Astrocyte (in vitro differentiated cells and primary cell): ENCODE measurements at regions not wholly inside any gene's neighbourhood (a gene's known extent, or its start where the extent isn't known, plus 50 kb on each side); places are given as distances from the start of the nearest gene placed in this dataset.

Experiments used
- DNase-seq: peaks from one replicate; pipeline ENCODE4 v3.0.0-alpha.2; 2010; ENCODE audit warnings: low read depth
- FAIRE-seq: peaks from 2 replicates; lab custom pipeline; 2011; peaks lifted over from hg19 to GRCh38; lab: Jason Lieb, UNC
- H2AFZ ChIP-seq: 2 replicates; pipeline ENCODE4 v1.6.0; 2012; ENCODE audit warnings: low read depth, low read length, inconsistent platforms
- H3K27ac ChIP-seq: 2 replicates; pipeline ENCODE4 v1.5.1; 2011; ENCODE audit warnings: low read depth, low read length, inconsistent platforms
- H3K27me3 ChIP-seq: 2 replicates; pipeline ENCODE4 v1.6.0; 2011; ENCODE audit warnings: low read length, inconsistent platforms; ENCODE audit not compliant: insufficient read depth
- H3K36me3 ChIP-seq: 2 replicates; pipeline ENCODE4 v1.5.1; 2011; ENCODE audit warnings: low read length, inconsistent platforms; ENCODE audit not compliant: insufficient read depth
- H3K4me1 ChIP-seq: 2 replicates; pipeline ENCODE4 v1.5.1; 2011; ENCODE audit warnings: low read length, inconsistent platforms; ENCODE audit not compliant: insufficient read depth
- H3K4me2 ChIP-seq: 2 replicates; pipeline ENCODE4 v1.6.0; 2012; ENCODE audit warnings: low read length, inconsistent platforms
- H3K4me3 ChIP-seq: 2 replicates; pipeline ENCODE4 v1.5.1; 2011; ENCODE audit warnings: low read depth, mild to moderate bottlenecking, low read length, inconsistent platforms; ENCODE audit not compliant: insufficient read depth
- H3K79me2 ChIP-seq: 2 replicates; pipeline ENCODE4 v1.6.0; 2012; ENCODE audit warnings: mild to moderate bottlenecking, low read length, inconsistent platforms; ENCODE audit not compliant: insufficient read depth
- H3K9ac ChIP-seq: 2 replicates; pipeline ENCODE4 v1.6.0; 2012; ENCODE audit warnings: mild to moderate bottlenecking, low read length, inconsistent platforms
- H3K9me3 ChIP-seq: 2 replicates; pipeline ENCODE4 v1.5.1; 2012; ENCODE audit warnings: low read depth, mild to moderate bottlenecking, low read length, inconsistent platforms; ENCODE audit not compliant: insufficient read depth
- H4K20me1 ChIP-seq: 2 replicates; pipeline ENCODE4 v1.6.0; 2012; ENCODE audit warnings: low read length, inconsistent platforms; ENCODE audit not compliant: insufficient read depth
- H3K27ac Mint-ChIP-seq: one replicate; pipeline ENCODE4 v1.8.0; 2021; ENCODE audit warnings: mild to moderate bottlenecking, mixed read lengths; ENCODE audit not compliant: unreplicated experiment
- H3K27me3 Mint-ChIP-seq: one replicate; pipeline ENCODE4 v1.8.0; 2021; ENCODE audit warnings: low read depth, mixed read lengths; ENCODE audit not compliant: unreplicated experiment
- H3K36me3 Mint-ChIP-seq: one replicate; pipeline ENCODE4 v1.8.0; 2021; ENCODE audit warnings: low read depth, mixed read lengths; ENCODE audit not compliant: unreplicated experiment
- H3K4me1 Mint-ChIP-seq: one replicate; pipeline ENCODE4 v1.8.0; 2021; ENCODE audit warnings: low read depth, mixed read lengths; ENCODE audit not compliant: unreplicated experiment
- H3K4me3 Mint-ChIP-seq: one replicate; pipeline ENCODE4 v1.8.0; 2021; ENCODE audit warnings: mild to moderate bottlenecking, moderate library complexity, mixed read lengths; ENCODE audit not compliant: unreplicated experiment
- H3K9me3 Mint-ChIP-seq: one replicate; pipeline ENCODE4 v1.8.0; 2021; ENCODE audit warnings: mild to moderate bottlenecking, mixed read lengths; ENCODE audit not compliant: unreplicated experiment
- EZH2 ChIP-seq: IDR thresholded peaks from 2 replicates; pipeline ENCODE4 v1.6.1; 2012; ENCODE audit warnings: mild to moderate bottlenecking, low read length, inconsistent platforms; ENCODE audit not compliant: insufficient read depth
- TF ChIP-seq, protein P1 (sequence below): IDR thresholded peaks from 2 replicates; pipeline ENCODE4 v1.5.1; 2011; ENCODE audit warnings: low read depth, mild to moderate bottlenecking, inconsistent platforms, low read length, moderate library complexity; ENCODE audit not compliant: insufficient read depth

DNA sequence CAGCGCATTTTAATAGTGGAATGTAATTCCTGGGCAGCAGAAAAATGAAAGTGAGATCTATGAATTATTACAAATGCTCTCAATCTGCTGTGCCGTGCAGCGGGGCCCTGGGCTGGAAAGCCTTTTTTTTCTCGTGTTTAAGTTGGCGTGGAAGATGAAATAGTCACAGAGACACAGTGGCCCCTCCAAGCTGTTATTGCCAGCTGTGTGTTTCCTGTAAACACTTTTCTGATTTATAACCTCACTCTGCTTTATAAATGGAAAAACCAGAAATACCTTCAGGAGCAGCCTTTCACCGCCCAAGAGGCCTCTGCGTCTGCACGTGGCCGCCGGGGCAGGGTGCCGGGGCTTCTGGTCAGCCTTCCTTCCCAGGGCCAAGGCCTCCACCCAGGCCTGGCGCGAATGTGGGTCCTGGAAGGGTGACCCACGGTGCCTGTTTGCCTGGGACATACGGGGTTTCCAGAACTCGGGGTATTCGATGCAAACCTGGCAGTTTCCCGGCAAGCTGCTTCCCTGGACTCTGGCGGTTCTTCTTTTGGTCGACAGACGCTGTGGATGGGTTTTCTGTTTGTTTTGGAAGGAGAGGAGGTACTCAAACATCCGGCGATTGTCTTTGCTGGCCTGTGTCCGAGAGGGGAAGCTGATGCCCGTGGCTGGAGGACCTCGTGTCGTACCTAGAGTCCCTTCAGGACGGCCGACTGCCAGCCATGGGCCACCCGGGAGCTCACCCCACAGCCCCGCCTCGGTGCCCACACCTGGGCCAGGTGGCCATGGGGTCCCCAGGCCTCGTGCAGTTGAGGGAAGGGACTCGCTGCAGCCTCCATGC, 256.7 kb downstream of the PARP8 start:
- H3K9ac ChIP-seq, result no peak overlapping the region
- H3K36me3 ChIP-seq, result no peaks in the 10 kb centered on the region
- Mint-ChIP-seq H3K27ac (no peak overlapping the region), H3K4me3 (no peak overlapping the region), H3K36me3 (no peaks in the 10 kb centered on the region), H3K4me1 (no peaks in the 10 kb centered on the region), H3K9me3 (no peaks in the 10 kb centered on the region), H3K27me3 (no peaks in the 10 kb centered on the region)
- no peaks in the 10 kb centered on the region for H3K79me2 ChIP-seq
- H3K9me3 ChIP-seq, result no peaks in the 10 kb centered on the region
- DNase-seq, result no peak
- no peak overlapping the region for H3K27ac ChIP-seq
- no peak overlapping the region for H3K4me2 ChIP-seq
- H2AFZ ChIP-seq, result no peak overlapping the region
- no peak for TF ChIP-seq EZH2
- TF ChIP-seq, protein P1, sequence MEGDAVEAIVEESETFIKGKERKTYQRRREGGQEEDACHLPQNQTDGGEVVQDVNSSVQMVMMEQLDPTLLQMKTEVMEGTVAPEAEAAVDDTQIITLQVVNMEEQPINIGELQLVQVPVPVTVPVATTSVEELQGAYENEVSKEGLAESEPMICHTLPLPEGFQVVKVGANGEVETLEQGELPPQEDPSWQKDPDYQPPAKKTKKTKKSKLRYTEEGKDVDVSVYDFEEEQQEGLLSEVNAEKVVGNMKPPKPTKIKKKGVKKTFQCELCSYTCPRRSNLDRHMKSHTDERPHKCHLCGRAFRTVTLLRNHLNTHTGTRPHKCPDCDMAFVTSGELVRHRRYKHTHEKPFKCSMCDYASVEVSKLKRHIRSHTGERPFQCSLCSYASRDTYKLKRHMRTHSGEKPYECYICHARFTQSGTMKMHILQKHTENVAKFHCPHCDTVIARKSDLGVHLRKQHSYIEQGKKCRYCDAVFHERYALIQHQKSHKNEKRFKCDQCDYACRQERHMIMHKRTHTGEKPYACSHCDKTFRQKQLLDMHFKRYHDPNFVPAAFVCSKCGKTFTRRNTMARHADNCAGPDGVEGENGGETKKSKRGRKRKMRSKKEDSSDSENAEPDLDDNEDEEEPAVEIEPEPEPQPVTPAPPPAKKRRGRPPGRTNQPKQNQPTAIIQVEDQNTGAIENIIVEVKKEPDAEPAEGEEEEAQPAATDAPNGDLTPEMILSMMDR, result no peak
- no peaks in the 10 kb centered on the region for H3K27me3 ChIP-seq
- FAIRE-seq, result no peak
- no peaks in the 10 kb centered on the region for H4K20me1 ChIP-seq
- H3K4me3 ChIP-seq, result no peak overlapping the region
- H3K4me1 ChIP-seq, result no peaks in the 10 kb centered on the region

DNA sequence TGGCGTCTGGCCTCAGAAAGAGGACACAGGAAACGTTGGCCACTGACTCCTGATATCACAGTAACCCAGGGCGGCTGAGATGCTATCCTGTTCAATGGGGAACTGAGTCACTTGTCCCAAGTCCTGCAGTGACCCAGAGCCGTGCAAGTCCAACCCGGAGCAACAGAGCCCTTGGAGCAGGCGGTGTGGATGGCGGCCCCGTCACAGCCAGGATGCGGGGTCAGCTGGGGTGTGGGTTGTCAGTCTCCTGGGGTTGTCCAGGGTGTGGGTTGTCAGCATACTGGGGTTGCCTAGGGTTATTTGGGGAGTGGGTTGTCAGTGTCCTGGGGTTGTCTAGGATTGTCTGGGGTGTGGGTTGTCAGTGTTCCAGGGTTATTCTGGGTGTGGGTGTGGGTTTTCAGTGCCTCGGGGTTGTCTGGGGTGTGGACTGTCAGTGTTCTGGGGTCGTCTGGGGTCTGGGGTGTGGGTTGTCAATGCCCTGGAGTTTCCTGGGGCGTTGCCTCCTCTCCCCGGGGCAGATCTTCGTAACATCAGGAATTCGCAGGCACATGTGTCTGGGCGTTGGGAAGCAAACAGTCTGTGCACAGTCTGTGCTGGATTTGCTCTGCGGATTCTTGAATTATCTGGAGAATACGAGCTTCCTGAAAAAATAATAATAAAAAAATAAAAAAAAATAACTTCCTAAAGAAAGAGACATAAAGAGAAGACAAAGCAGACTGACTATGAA, 257.5 kb downstream of the PARP8 start:
- H3K4me3 ChIP-seq, result no peak overlapping the region
- no peak overlapping the region for H3K4me2 ChIP-seq
- Mint-ChIP-seq H3K27ac (no peak overlapping the region), H3K9me3 (no peaks in the 10 kb centered on the region), H3K4me3 (no peak overlapping the region), H3K36me3 (no peaks in the 10 kb centered on the region), H3K4me1 (no peaks in the 10 kb centered on the region), H3K27me3 (no peaks in the 10 kb centered on the region)
- no peak for FAIRE-seq
- H2AFZ ChIP-seq, result no peak overlapping the region
- no peak overlapping the region for H3K27ac ChIP-seq
- H3K79me2 ChIP-seq, result no peaks in the 10 kb centered on the region
- no peak overlapping the region for H3K9ac ChIP-seq
- no peaks in the 10 kb centered on the region for H3K27me3 ChIP-seq
- H3K9me3 ChIP-seq, result no peaks in the 10 kb centered on the region
- H3K36me3 ChIP-seq, result no peaks in the 10 kb centered on the region
- TF ChIP-seq EZH2, result no peak
- H3K4me1 ChIP-seq, result no peaks in the 10 kb centered on the region
- H4K20me1 ChIP-seq, result no peaks in the 10 kb centered on the region
- no peak for DNase-seq

DNA sequence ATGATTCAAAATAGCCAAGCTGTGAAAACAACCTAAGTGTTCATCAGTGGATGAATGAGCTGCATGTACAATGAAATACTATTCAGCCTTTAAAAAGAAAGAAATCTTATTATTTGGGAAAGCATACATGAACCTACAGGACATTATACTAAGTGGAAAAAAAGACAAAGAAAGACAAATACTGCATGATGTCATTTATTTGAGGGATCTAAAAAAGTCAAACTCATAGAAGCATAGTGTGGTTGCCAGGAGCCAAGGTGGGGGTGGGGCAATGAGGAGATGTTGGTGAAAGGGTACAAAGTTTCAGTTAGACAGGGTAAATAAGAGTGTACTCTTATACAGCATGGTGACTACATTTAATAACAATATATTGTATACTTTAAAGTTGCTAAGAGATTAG, 261.5 kb downstream of the PARP8 start:
- TF ChIP-seq EZH2, result no peak
- TF ChIP-seq, protein P1, result no peak
- Histone ChIP-seq H3K27ac (no peak overlapping the region), H3K9ac (no peak overlapping the region), H2AFZ (no peak overlapping the region), H3K4me1 (no peaks in the 10 kb centered on the region), H3K4me3 (no peak overlapping the region), H3K9me3 (no peaks in the 10 kb centered on the region), H3K36me3 (no peaks in the 10 kb centered on the region), H3K4me2 (no peak overlapping the region), H3K27me3 (no peaks in the 10 kb centered on the region), H4K20me1 (no peaks in the 10 kb centered on the region), H3K79me2 (no peaks in the 10 kb centered on the region)
- DNase-seq (no peak), FAIRE-seq (no peak)
- Mint-ChIP-seq H3K4me1 (no peaks in the 10 kb centered on the region), H3K27ac (no peak overlapping the region), H3K9me3 (no peaks in the 10 kb centered on the region), H3K4me3 (no peak overlapping the region), H3K36me3 (no peaks in the 10 kb centered on the region), H3K27me3 (peaks cover 3% of the 10 kb centered on the region)
